HL-60 (cell line): ENCODE measurements at regions not wholly inside any gene's neighbourhood (a gene's known extent, or its start where the extent isn't known, plus 50 kb on each side); places are given as distances from the start of the nearest gene placed in this dataset.

Experiments used
- GABPA ChIP-seq: IDR thresholded peaks from 2 replicates; pipeline ENCODE4 v1.6.1; 2012; ENCODE audit warnings: low read depth
- POLR2AphosphoS5 ChIP-seq: IDR thresholded peaks from 2 replicates; pipeline ENCODE4 v1.6.1; 2012; ENCODE audit warnings: low read depth
- TF ChIP-seq, protein P1 (sequence below): IDR thresholded peaks from one replicate; pipeline ENCODE4 v1.5.1; 2011; ENCODE audit warnings: low read length, control low read depth, inconsistent platforms; ENCODE audit not compliant: insufficient read depth
- TF ChIP-seq, protein P2 (sequence below): IDR thresholded peaks from 2 replicates; pipeline ENCODE4 v1.6.1; 2012; ENCODE audit warnings: low read depth; ENCODE audit not compliant: insufficient replicate concordance

GRCh38 chr3:145006271-145006670 lies 1034.6 kb downstream of the DIPK2A start:
- TF ChIP-seq GABPA, result no peak
- TF ChIP-seq, protein P1, sequence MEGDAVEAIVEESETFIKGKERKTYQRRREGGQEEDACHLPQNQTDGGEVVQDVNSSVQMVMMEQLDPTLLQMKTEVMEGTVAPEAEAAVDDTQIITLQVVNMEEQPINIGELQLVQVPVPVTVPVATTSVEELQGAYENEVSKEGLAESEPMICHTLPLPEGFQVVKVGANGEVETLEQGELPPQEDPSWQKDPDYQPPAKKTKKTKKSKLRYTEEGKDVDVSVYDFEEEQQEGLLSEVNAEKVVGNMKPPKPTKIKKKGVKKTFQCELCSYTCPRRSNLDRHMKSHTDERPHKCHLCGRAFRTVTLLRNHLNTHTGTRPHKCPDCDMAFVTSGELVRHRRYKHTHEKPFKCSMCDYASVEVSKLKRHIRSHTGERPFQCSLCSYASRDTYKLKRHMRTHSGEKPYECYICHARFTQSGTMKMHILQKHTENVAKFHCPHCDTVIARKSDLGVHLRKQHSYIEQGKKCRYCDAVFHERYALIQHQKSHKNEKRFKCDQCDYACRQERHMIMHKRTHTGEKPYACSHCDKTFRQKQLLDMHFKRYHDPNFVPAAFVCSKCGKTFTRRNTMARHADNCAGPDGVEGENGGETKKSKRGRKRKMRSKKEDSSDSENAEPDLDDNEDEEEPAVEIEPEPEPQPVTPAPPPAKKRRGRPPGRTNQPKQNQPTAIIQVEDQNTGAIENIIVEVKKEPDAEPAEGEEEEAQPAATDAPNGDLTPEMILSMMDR, result no peak
- no peak for TF ChIP-seq POLR2AphosphoS5
- TF ChIP-seq, protein P2, sequence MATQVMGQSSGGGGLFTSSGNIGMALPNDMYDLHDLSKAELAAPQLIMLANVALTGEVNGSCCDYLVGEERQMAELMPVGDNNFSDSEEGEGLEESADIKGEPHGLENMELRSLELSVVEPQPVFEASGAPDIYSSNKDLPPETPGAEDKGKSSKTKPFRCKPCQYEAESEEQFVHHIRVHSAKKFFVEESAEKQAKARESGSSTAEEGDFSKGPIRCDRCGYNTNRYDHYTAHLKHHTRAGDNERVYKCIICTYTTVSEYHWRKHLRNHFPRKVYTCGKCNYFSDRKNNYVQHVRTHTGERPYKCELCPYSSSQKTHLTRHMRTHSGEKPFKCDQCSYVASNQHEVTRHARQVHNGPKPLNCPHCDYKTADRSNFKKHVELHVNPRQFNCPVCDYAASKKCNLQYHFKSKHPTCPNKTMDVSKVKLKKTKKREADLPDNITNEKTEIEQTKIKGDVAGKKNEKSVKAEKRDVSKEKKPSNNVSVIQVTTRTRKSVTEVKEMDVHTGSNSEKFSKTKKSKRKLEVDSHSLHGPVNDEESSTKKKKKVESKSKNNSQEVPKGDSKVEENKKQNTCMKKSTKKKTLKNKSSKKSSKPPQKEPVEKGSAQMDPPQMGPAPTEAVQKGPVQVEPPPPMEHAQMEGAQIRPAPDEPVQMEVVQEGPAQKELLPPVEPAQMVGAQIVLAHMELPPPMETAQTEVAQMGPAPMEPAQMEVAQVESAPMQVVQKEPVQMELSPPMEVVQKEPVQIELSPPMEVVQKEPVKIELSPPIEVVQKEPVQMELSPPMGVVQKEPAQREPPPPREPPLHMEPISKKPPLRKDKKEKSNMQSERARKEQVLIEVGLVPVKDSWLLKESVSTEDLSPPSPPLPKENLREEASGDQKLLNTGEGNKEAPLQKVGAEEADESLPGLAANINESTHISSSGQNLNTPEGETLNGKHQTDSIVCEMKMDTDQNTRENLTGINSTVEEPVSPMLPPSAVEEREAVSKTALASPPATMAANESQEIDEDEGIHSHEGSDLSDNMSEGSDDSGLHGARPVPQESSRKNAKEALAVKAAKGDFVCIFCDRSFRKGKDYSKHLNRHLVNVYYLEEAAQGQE, result no peak
